Ascending aorta (tissue), 2 donors: ENCODE measurements at regions not wholly inside any gene's neighbourhood (a gene's known extent, or its start where the extent isn't known, plus 50 kb on each side); places are given as distances from the start of the nearest gene placed in this dataset.

Experiments used
- DNase-seq, 2 donors: peaks; one replicate each; pipeline ENCODE4 v3.0.0-alpha.2; 2019; ENCODE audit warnings: low spot score in 2 of 2
- H3K27ac ChIP-seq, 2 donors: fragments of 200-600 bp; sonication (generic); one replicate each; pipeline ENCODE4 v1.5.1; 2016 to 2017; ENCODE audit warnings: mild to moderate bottlenecking in 1 of 2
- H3K27me3 ChIP-seq: fragments of 200-600 bp; sonication (generic); one replicate; pipeline ENCODE4 v1.5.1; 2017
- H3K36me3 ChIP-seq, 2 donors: fragments of 200-600 bp; sonication (generic); one replicate each; pipeline ENCODE4 v1.5.1; 2016
- H3K4me1 ChIP-seq, 2 donors: fragments of 200-600 bp; sonication (generic); one replicate each; pipeline ENCODE4 v1.5.1; 2016 to 2017; ENCODE audit warnings: mild to moderate bottlenecking in 1 of 2
- H3K4me3 ChIP-seq, 2 donors: fragments of 200-600 bp; sonication (generic); one replicate each; pipeline ENCODE4 v1.5.1; 2016 to 2017; ENCODE audit warnings: mild to moderate bottlenecking in 1 of 2
- H3K9me3 ChIP-seq, 2 donors: fragments of 200-600 bp; sonication (generic); one replicate each; pipeline ENCODE4 v1.5.1; 2016
- intact Hi-C: fragments of 100-400 bp; cut with DNase I; formaldehyde crosslinking; loops from one replicate; pipeline ENCODE4 v1.15.1; 2023
- TF ChIP-seq, protein P1 (sequence below), 3 experiments: fragments of 200-600 bp in 2 of 3; fragments of 450-650 bp in 1 of 3; sonication (generic) in 2 of 3; IDR thresholded peaks; one replicate each; pipeline ENCODE4 v1.5.1; 2016 to 2019; ENCODE audit warnings: antibody characterized with exemption in 3 of 3, mild to moderate bottlenecking in 1 of 3, moderate library complexity in 1 of 3

DNA sequence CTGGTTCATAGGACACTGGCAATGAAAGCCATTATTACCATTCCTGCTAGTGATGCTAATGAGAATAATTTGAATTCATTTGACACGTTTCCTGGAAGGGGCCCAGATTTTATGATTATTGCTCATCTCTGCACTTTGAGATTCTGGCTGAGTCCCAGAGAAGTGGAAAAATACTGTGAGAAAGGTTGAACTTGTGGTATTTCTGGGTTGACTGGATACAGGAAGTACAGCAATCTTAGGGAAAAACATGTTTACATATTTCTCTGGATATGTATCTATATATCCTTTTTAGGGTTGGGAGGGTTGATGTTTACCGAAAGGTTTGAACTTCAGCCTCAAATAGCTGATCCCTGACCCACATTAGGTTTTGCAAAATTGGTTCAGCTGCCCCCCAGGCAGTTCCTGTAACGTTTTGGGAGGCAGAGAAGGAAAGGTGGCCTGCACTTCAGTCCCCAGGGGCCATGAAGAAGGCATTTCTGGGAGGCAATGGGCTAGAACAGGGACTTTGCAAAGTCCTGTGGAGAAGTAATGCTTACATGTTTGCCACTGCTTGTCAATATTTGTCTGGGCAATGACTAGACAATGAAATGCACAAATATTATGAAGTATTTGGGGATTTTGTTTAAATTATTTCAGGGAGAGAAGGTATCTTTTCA is 253.7 kb upstream of the PITRM1 start:
- no peak for DNase-seq
- no peaks in the 10 kb centered on the region for H3K27me3 ChIP-seq
- H3K9me3 ChIP-seq: no peaks in the 10 kb centered on the region
- H3K4me1 ChIP-seq: peaks cover 0 to 2% of the 10 kb centered on the region in 2 donors
- H3K36me3 ChIP-seq: no peaks in the 10 kb centered on the region
- TF ChIP-seq, protein P1, sequence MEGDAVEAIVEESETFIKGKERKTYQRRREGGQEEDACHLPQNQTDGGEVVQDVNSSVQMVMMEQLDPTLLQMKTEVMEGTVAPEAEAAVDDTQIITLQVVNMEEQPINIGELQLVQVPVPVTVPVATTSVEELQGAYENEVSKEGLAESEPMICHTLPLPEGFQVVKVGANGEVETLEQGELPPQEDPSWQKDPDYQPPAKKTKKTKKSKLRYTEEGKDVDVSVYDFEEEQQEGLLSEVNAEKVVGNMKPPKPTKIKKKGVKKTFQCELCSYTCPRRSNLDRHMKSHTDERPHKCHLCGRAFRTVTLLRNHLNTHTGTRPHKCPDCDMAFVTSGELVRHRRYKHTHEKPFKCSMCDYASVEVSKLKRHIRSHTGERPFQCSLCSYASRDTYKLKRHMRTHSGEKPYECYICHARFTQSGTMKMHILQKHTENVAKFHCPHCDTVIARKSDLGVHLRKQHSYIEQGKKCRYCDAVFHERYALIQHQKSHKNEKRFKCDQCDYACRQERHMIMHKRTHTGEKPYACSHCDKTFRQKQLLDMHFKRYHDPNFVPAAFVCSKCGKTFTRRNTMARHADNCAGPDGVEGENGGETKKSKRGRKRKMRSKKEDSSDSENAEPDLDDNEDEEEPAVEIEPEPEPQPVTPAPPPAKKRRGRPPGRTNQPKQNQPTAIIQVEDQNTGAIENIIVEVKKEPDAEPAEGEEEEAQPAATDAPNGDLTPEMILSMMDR (IDR thresholded peaks at IDR 0.05): no peak
- intact Hi-C loops: no loop called here
- H3K27ac ChIP-seq: no peak overlapping the region
- H3K4me3 ChIP-seq: no peak overlapping the region

DNA sequence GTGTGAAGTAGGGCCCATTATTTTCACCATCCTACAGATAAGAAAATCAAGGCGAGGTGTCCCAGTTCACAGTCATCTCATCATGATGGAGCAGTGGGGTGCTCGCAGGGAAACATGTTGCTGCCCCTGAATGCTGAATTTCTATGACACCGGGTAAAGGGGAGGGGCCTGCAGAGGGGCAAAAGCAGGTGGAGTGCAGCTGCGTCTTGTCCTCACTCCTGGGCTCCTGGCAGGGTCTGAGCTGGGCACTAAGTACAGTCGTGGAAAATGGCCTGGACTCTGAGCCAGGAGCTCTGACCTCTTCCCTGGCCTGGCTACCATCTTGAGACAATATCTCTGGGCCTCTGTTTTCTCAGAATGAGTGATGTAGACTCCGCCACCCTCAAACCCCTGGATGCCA is 253.1 kb upstream of the PITRM1 start:
- intact Hi-C loops: no loop called here

GRCh38 chr10:3425261-3425660 is 252.7 kb upstream of the PITRM1 start:
- Histone ChIP-seq H3K4me1 (peaks cover 0 to 2% of the 10 kb centered on the region in 2 donors), H3K27me3 (no peaks in the 10 kb centered on the region), H3K9me3 (no peaks in the 10 kb centered on the region), H3K4me3 (no peak overlapping the region), H3K36me3 (no peaks in the 10 kb centered on the region), H3K27ac (no peak overlapping the region)
- TF ChIP-seq, protein P1 (IDR thresholded peaks at IDR 0.05): no peak
- intact Hi-C loops: no loop called here
- no peak for DNase-seq

More for the DNA sequence above, 253.1 kb upstream of the PITRM1 start:
- Histone ChIP-seq H3K27ac (no peak overlapping the region), H3K9me3 (no peaks in the 10 kb centered on the region), H3K36me3 (no peaks in the 10 kb centered on the region), H3K4me1 (peaks cover 0 to 2% of the 10 kb centered on the region in 2 donors), H3K4me3 (no peak overlapping the region), H3K27me3 (no peaks in the 10 kb centered on the region)
- TF ChIP-seq, protein P1 (IDR thresholded peaks at IDR 0.05): no peak
- no peak for DNase-seq

DNA sequence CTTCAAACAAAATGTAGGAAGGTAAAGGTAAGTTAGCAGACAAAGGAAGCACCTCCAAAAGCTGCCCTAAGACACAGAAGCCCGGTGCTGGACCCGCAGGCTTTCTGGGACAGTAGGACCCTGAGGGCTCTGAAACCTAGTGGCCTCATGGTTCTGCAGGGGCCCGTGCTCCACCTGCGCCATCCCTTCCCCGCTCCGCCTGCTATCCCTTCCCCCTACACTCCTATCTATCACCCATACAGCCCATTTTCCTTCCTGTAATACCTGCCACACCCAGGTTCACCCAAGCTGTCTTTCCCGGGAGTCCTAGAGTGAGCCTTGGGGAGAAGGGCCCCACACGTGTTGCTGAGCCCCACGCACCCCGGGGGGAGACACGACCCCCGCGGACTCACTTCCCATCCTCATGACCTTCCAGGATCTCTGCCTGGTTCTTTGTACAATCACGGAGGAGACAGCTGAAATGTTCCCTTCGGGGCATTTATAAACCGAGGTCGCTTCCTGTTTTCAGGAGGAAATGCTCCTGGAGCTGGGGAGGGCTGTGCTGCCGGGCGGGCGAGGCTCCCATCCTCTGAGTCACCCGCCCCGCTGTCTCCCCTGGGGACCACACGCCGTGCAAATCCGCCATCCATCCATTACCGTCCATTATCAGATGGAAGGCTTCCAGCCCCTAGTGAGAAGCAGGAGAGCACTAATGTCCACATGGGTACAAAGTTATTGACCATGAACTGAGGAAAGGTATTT is 251.7 kb upstream of the PITRM1 start:
- no peak overlapping the region for H3K27ac ChIP-seq
- no peak for DNase-seq
- intact Hi-C loops: no loop called here

GRCh38 chr10:3423384-3423783 is 250.8 kb upstream of the PITRM1 start:
- Histone ChIP-seq H3K27ac (no peak overlapping the region), H3K9me3 (no peaks in the 10 kb centered on the region), H3K4me1 (peaks cover 3 to 10% of the 10 kb centered on the region in 2 donors), H3K4me3 (no peak overlapping the region), H3K36me3 (no peaks in the 10 kb centered on the region), H3K27me3 (no peaks in the 10 kb centered on the region)
- DNase-seq: no peak
- intact Hi-C loops: no loop called here
- TF ChIP-seq, protein P1 (IDR thresholded peaks at IDR 0.05): no peak

More for the DNA sequence above, 251.7 kb upstream of the PITRM1 start:
- H3K9me3 ChIP-seq: no peaks in the 10 kb centered on the region
- peaks cover 0 to 2% of the 10 kb centered on the region in 2 donors for H3K4me1 ChIP-seq
- no peaks in the 10 kb centered on the region for H3K27me3 ChIP-seq
- no peaks in the 10 kb centered on the region for H3K36me3 ChIP-seq
- no peak overlapping the region for H3K4me3 ChIP-seq
- TF ChIP-seq, protein P1 (IDR thresholded peaks at IDR 0.05): no peak
